CD8-positive, alpha-beta memory T cell (primary cell): ENCODE measurements at regions not wholly inside any gene's neighbourhood (a gene's known extent, or its start where the extent isn't known, plus 50 kb on each side); places are given as distances from the start of the nearest gene placed in this dataset.
"Not testable (repeated sequence)": the region's sequence is repeated elsewhere in the genome, so short reads cannot be mapped to it uniquely, and the experiment has no call there.

Experiments
- CTCF ChIA-PET: fragments of 350-600 bp; sonication (Branson Sonifier 250); formaldehyde crosslinking; loops from one replicate; lab custom pipeline; 2021; ENCODE audit warnings: antibody characterized with exemption; lab: Charles Lee
- POLR2A ChIA-PET: fragments of 350-600 bp; sonication (Branson Sonifier 250); formaldehyde crosslinking; loops from one replicate; lab custom pipeline; 2021; ENCODE audit warnings: antibody characterized with exemption; lab: Charles Lee
- DNase-seq, 5 donors: peaks; one replicate each; pipeline versions ENCODE4 v3.0.0 to v3.0.0-alpha.2; 2020 to 2022; ENCODE audit warnings: mixed read lengths in 1 of 5
- H3K27ac ChIP-seq: one replicate; pipeline ENCODE4 v1.7.0; 2013; ENCODE audit warnings: low read depth, mild to moderate bottlenecking, low read length, moderate library complexity
- H3K27me3 ChIP-seq: 2 replicates; pipeline ENCODE4 v1.7.0; 2013; ENCODE audit warnings: low read length, mild to moderate bottlenecking; ENCODE audit not compliant: insufficient read depth, poor library complexity, severe bottlenecking
- H3K36me3 ChIP-seq: 2 replicates; pipeline ENCODE4 v1.7.0; 2013; ENCODE audit warnings: mild to moderate bottlenecking, low read length, moderate library complexity; ENCODE audit not compliant: insufficient read depth
- H3K4me1 ChIP-seq: 2 replicates; pipeline ENCODE4 v1.7.0; 2013; ENCODE audit warnings: mild to moderate bottlenecking, low read length, moderate library complexity; ENCODE audit not compliant: insufficient read depth
- H3K4me3 ChIP-seq: 2 replicates; pipeline ENCODE4 v1.7.0; 2013; ENCODE audit warnings: mild to moderate bottlenecking, low read length
- H3K9me3 ChIP-seq: 2 replicates; pipeline ENCODE4 v1.7.0; 2013; ENCODE audit warnings: mild to moderate bottlenecking, low read length
- H3K27ac Mint-ChIP-seq, 8 donors: one replicate each; pipeline ENCODE4 v1.8.0; 2020 to 2021; ENCODE audit warnings: mixed read lengths in 8 of 8, mild to moderate bottlenecking in 6 of 8, inconsistent platforms in 3 of 8, moderate library complexity in 3 of 8
- H3K27me3 Mint-ChIP-seq, 2 donors: one replicate each; pipeline ENCODE4 v1.8.0; 2020 to 2021; ENCODE audit warnings: mixed read lengths in 2 of 2, mild to moderate bottlenecking in 1 of 2, moderate library complexity in 1 of 2
- H3K36me3 Mint-ChIP-seq, 3 donors: one replicate each; pipeline ENCODE4 v1.8.0; 2020 to 2021; ENCODE audit warnings: mixed read lengths in 3 of 3, inconsistent platforms in 1 of 3, mild to moderate bottlenecking in 1 of 3
- H3K4me1 Mint-ChIP-seq, 3 donors: one replicate each; pipeline ENCODE4 v1.8.0; 2020 to 2021; ENCODE audit warnings: mixed read lengths in 3 of 3, inconsistent platforms in 1 of 3, mild to moderate bottlenecking in 1 of 3
- H3K4me3 Mint-ChIP-seq, 7 donors: one replicate each; pipeline ENCODE4 v1.8.0; 2020 to 2021; ENCODE audit warnings: mixed read lengths in 7 of 7, mild to moderate bottlenecking in 6 of 7, moderate library complexity in 4 of 7, inconsistent platforms in 2 of 7
- H3K9me3 Mint-ChIP-seq, 5 donors: one replicate each; pipeline ENCODE4 v1.8.0; 2020 to 2022; ENCODE audit warnings: mixed read lengths in 5 of 5, mild to moderate bottlenecking in 3 of 5, moderate library complexity in 2 of 5, inconsistent platforms in 1 of 5

DNA sequence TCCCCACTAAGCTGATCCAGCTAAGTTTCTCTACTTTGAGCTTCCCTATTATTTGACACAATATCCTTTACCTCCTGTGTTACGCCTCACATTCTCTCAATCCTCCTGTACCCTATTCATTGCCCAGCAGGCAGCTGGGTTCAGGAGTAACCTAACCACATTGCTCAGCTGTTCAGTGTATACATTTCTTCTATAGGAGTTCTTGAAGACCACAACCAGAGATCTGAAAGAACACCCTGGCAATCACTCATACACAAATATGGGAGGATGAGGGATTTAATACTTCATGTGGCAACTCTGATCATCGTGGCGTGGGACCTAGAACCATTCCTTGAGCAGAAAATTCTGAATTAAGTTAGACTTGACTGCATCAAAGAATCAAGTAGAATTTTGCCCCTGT, 346.8 kb upstream of the ARPP21 start:
- Mint-ChIP-seq H3K36me3 (peaks cover 0 to 1% (median 0%) of the 10 kb centered on the region in 3 donors), H3K4me1 (no peaks in the 10 kb centered on the region), H3K4me3 (peak overlapping the region in 1 of 7 donors; percentile 4), H3K9me3 (peaks cover 7 to 28% (median 10%) of the 10 kb centered on the region in 5 donors), H3K27me3 (no peaks in the 10 kb centered on the region), H3K27ac (no peak overlapping the region)
- no peak for DNase-seq
- Histone ChIP-seq H3K27me3 (no peaks in the 10 kb centered on the region), H3K9me3 (no peaks in the 10 kb centered on the region), H3K4me1 (no peaks in the 10 kb centered on the region), H3K27ac (no peak overlapping the region), H3K4me3 (no peak overlapping the region), H3K36me3 (no peaks in the 10 kb centered on the region)
- ChIA-PET CTCF (no interaction called here), POLR2A (no interaction called here)

- no peak overlapping the region for H3K27ac Mint-ChIP-seq
- Histone ChIP-seq H3K4me3 (no peak overlapping the region), H3K9me3 (no peaks in the 10 kb centered on the region), H3K27me3 (no peaks in the 10 kb centered on the region), H3K27ac (no peak overlapping the region), H3K36me3 (no peaks in the 10 kb centered on the region), H3K4me1 (no peaks in the 10 kb centered on the region)
- H3K27me3 Mint-ChIP-seq: no peaks in the 10 kb centered on the region
- CTCF ChIA-PET: no interaction called here
- no peak overlapping the region for H3K4me3 Mint-ChIP-seq
- H3K4me1 Mint-ChIP-seq: no peaks in the 10 kb centered on the region
- DNase-seq: no peak
- POLR2A ChIA-PET: no interaction called here
- peaks cover 0 to 1% (median 0%) of the 10 kb centered on the region in 3 donors for H3K36me3 Mint-ChIP-seq
- H3K9me3 Mint-ChIP-seq: peaks cover 3 to 14% (median 7%) of the 10 kb centered on the region in 5 donors
Measured at GRCh38 chr3:35295906-35296305, 343.4 kb upstream of the ARPP21 start.

DNA sequence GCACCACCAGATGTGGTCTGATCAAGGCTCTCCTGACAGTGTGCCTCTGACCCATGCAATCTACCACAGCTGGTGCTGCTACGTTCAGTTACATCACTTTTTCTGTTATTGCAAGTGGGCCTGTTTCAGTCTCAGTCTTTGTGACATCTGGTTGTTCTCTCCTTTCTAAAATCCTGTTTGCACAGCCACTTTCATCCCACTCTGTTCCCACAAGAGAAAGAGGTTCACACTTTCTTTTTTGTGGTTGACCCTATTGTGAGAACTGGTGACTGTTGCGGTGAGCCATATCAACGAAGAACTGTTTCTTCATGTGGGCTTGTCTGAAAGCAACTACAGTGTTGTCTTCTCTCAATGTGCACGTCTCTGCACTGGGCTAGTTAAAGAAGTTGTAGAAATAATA, 342.8 kb upstream of the ARPP21 start:
- peak in 1 of 5 donors; percentile 13 for DNase-seq
- CTCF ChIA-PET: no interaction called here
- no peaks in the 10 kb centered on the region for H3K9me3 ChIP-seq
- no peak overlapping the region for H3K27ac ChIP-seq
- H3K27me3 ChIP-seq: no peaks in the 10 kb centered on the region
- no peaks in the 10 kb centered on the region for H3K36me3 ChIP-seq
- no peaks in the 10 kb centered on the region for H3K27me3 Mint-ChIP-seq
- no peak overlapping the region for H3K4me3 Mint-ChIP-seq
- H3K4me3 ChIP-seq: no peak overlapping the region
- no peaks in the 10 kb centered on the region for H3K4me1 ChIP-seq
- H3K27ac Mint-ChIP-seq: no peak overlapping the region
- POLR2A ChIA-PET: no interaction called here
- no peaks in the 10 kb centered on the region for H3K4me1 Mint-ChIP-seq
- peaks cover 0 to 1% (median 0%) of the 10 kb centered on the region in 3 donors for H3K36me3 Mint-ChIP-seq
- peaks cover 3 to 14% (median 6%) of the 10 kb centered on the region in 5 donors for H3K9me3 Mint-ChIP-seq

DNA sequence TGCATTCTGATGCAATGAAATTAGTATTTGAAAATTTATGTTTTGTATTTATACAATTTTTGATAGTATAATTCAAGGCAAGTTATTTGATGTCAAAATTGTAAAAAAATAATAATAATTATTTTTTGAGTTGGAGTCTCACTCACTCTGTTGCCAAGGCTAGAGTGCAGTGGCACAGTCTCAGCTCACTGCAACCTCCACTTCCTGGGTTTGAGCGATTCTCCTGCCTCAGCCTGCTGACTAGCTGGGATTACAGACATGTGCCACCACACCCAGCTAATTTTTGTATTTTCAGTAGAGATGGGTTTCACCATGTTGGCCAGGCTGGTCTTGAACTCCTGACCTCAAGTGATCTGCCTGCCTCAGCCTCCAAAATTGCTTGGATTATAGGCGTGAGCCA, 342.4 kb upstream of the ARPP21 start:
- H3K27ac ChIP-seq, H3K27me3 Mint-ChIP-seq, H3K27me3 ChIP-seq, DNase-seq, H3K4me3 Mint-ChIP-seq, H3K9me3 ChIP-seq, H3K4me1 ChIP-seq, CTCF ChIA-PET, H3K4me1 Mint-ChIP-seq, H3K27ac Mint-ChIP-seq, POLR2A ChIA-PET, H3K36me3 Mint-ChIP-seq, H3K36me3 ChIP-seq, H3K4me3 ChIP-seq: not testable (repeated sequence)
- H3K9me3 Mint-ChIP-seq: peaks cover 3 to 14% (median 6%) of the 10 kb centered on the region in 5 donors

DNA sequence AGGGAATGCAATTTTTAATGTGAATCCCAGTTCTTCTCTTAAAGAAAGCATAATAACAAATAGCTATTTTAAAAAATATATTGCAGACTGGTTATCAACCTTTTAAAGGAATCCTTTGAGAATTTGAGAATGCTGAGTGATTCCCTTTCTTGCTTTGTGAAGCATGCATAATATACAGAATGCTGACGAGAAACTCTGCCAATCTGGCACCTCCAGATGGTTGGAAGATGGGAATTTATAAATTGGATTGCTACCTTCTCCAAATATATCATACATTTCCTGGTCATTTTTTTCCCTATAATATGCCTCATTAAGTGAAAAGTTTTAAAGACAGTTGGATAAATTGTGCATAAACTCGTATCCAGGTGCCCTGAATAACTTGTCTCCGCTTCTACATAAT, 333.9 kb upstream of the ARPP21 start:
- no peaks in the 10 kb centered on the region for H3K36me3 Mint-ChIP-seq
- H3K27me3 ChIP-seq: no peaks in the 10 kb centered on the region
- H3K4me1 Mint-ChIP-seq: no peaks in the 10 kb centered on the region
- H3K9me3 ChIP-seq: no peaks in the 10 kb centered on the region
- no peak overlapping the region for H3K4me3 ChIP-seq
- H3K4me1 ChIP-seq: no peaks in the 10 kb centered on the region
- no peak for DNase-seq
- CTCF ChIA-PET: no interaction called here
- H3K27ac ChIP-seq: no peak overlapping the region
- H3K36me3 ChIP-seq: no peaks in the 10 kb centered on the region
- H3K27ac Mint-ChIP-seq: no peak overlapping the region
- H3K9me3 Mint-ChIP-seq: peaks cover 0 to 30% (median 7%) of the 10 kb centered on the region in 5 donors
- H3K4me3 Mint-ChIP-seq: no peak overlapping the region
- POLR2A ChIA-PET: no interaction called here
- H3K27me3 Mint-ChIP-seq: no peaks in the 10 kb centered on the region

GRCh38 chr3:35307296-35307695, 332.0 kb upstream of the ARPP21 start:
- Mint-ChIP-seq H3K36me3 (no peaks in the 10 kb centered on the region), H3K4me3 (no peak overlapping the region), H3K27me3 (no peaks in the 10 kb centered on the region), H3K4me1 (no peaks in the 10 kb centered on the region), H3K27ac (no peak overlapping the region), H3K9me3 (peaks cover 0 to 39% (median 5%) of the 10 kb centered on the region in 5 donors)
- Histone ChIP-seq H3K27me3 (no peaks in the 10 kb centered on the region), H3K27ac (no peak overlapping the region), H3K9me3 (no peaks in the 10 kb centered on the region), H3K4me1 (no peaks in the 10 kb centered on the region), H3K36me3 (no peaks in the 10 kb centered on the region), H3K4me3 (no peak overlapping the region)
- CTCF ChIA-PET: no interaction called here
- DNase-seq: no peak
- POLR2A ChIA-PET: no interaction called here

GRCh38 chr3:35316841-35317240, 322.5 kb upstream of the ARPP21 start:
- H3K9me3 Mint-ChIP-seq: peaks cover under 1 to 17% (median 5%) of the 10 kb centered on the region in 5 donors
- H3K36me3 ChIP-seq, H3K27ac ChIP-seq, H3K27me3 ChIP-seq, DNase-seq, POLR2A ChIA-PET, H3K4me1 Mint-ChIP-seq, CTCF ChIA-PET, H3K4me1 ChIP-seq, H3K9me3 ChIP-seq, H3K27ac Mint-ChIP-seq, H3K27me3 Mint-ChIP-seq, H3K36me3 Mint-ChIP-seq, H3K4me3 ChIP-seq, H3K4me3 Mint-ChIP-seq: not testable (repeated sequence)

- no peak for DNase-seq
- POLR2A ChIA-PET: no interaction called here
- no peaks in the 10 kb centered on the region for H3K4me1 ChIP-seq
- H3K36me3 ChIP-seq: no peaks in the 10 kb centered on the region
- Mint-ChIP-seq H3K4me3 (no peak overlapping the region), H3K27me3 (no peaks in the 10 kb centered on the region), H3K9me3 (peaks cover 0 to 24% (median 5%) of the 10 kb centered on the region in 5 donors), H3K36me3 (no peaks in the 10 kb centered on the region), H3K27ac (no peak overlapping the region), H3K4me1 (no peaks in the 10 kb centered on the region)
- CTCF ChIA-PET: no interaction called here
- no peak overlapping the region for H3K27ac ChIP-seq
- no peaks in the 10 kb centered on the region for H3K9me3 ChIP-seq
- no peaks in the 10 kb centered on the region for H3K27me3 ChIP-seq
- H3K4me3 ChIP-seq: no peak overlapping the region
Measured at GRCh38 chr3:35320646-35321407, 318.5 kb upstream of the ARPP21 start.
